Kidney (tissue), 13 donors: ENCODE measurements at regions not wholly inside any gene's neighbourhood (a gene's known extent, or its start where the extent isn't known, plus 50 kb on each side); places are given as distances from the start of the nearest gene placed in this dataset.

Experiments used
- DNase-seq, 5 donors: peaks; one replicate each; pipeline ENCODE4 v3.0.0-alpha.2; 2013 to 2020
- FAIRE-seq: peaks from 2 replicates; lab custom pipeline; 2012; peaks lifted over from hg19 to GRCh38; lab: Jason Lieb, UNC
- H3K27ac ChIP-seq, 2 donors: one replicate each; pipeline ENCODE4 v1.7.0; 2013; ENCODE audit warnings: low read depth in 2 of 2, low read length in 2 of 2, inconsistent platforms in 1 of 2
- H3K27me3 ChIP-seq: one replicate; pipeline ENCODE4 v1.7.1; 2013; ENCODE audit warnings: low read length, inconsistent platforms; ENCODE audit not compliant: control insufficient read depth, insufficient read depth
- H3K36me3 ChIP-seq, 3 donors: one replicate each; pipeline versions ENCODE4 v1.7.0 to v1.7.1; 2013; ENCODE audit warnings: low read length in 3 of 3, control low read depth in 1 of 3, inconsistent platforms in 1 of 3; ENCODE audit not compliant: insufficient read depth in 3 of 3, control insufficient read depth in 2 of 3
- H3K4me1 ChIP-seq, 3 donors: one replicate each; pipeline versions ENCODE4 v1.7.0 to v1.7.1; 2013; ENCODE audit warnings: low read length in 3 of 3, inconsistent platforms in 1 of 3, low read depth in 1 of 3; ENCODE audit not compliant: control insufficient read depth in 2 of 3, insufficient read depth in 2 of 3
- H3K4me3 ChIP-seq, 3 donors: one replicate each; pipeline versions ENCODE4 v1.7.0 to v1.8.1; 2013; ENCODE audit warnings: low read length in 3 of 3, control low read depth in 1 of 3, inconsistent platforms in 1 of 3
- H3K9ac ChIP-seq, 3 donors: one replicate each; pipeline versions ENCODE4 v1.7.0 to v1.7.1; 2013; ENCODE audit warnings: low read length in 3 of 3, control low read depth in 1 of 3, inconsistent platforms in 1 of 3
- H3K9me3 ChIP-seq, 3 donors: one replicate each; pipeline versions ENCODE4 v1.7.0 to v1.7.1; 2013; ENCODE audit warnings: low read length in 3 of 3, control low read depth in 1 of 3, inconsistent platforms in 1 of 3; ENCODE audit not compliant: control insufficient read depth in 2 of 3, insufficient read depth in 1 of 3
- CTCF ChIP-seq: IDR thresholded peaks from 3 replicates; pipeline ENCODE4 v1.5.1; 2012; ENCODE audit warnings: mild to moderate bottlenecking, moderate library complexity, borderline replicate concordance; ENCODE audit not compliant: insufficient read depth; ENCODE audit errors: extremely low read depth
- intact Hi-C: fragments of 100-400 bp; cut with DNase I; formaldehyde crosslinking; loops from one replicate; pipeline ENCODE4 v1.11.1; 2022
- donor health status: control.
- donor health status: control.
- donor health status: control.
- donor health status: control.
- donor health status: control.
- donor health status: DM: yes; HTN: yes; CAD: no.
- donor health status: Normal renal cell carcinoma (clear cell type).

- Histone ChIP-seq H3K9me3 (no peaks in the 10 kb centered on the region), H3K4me1 (peaks cover 0 to 4% (median 0%) of the 10 kb centered on the region in 3 donors), H3K36me3 (no peaks in the 10 kb centered on the region), H3K27me3 (no peaks in the 10 kb centered on the region), H3K9ac (no peak overlapping the region), H3K27ac (no peak overlapping the region), H3K4me3 (no peak overlapping the region)
- FAIRE-seq (no peak), DNase-seq (peak in 2 of 5 donors; percentile 6 to 55)
- intact Hi-C loops = no loop called here
- no peak for TF ChIP-seq CTCF
Observed at GRCh38 chr10:44051584-44052385, 333.1 kb downstream of the CXCL12 start.

GRCh38 chr10:44051091-44051490, 333.8 kb downstream of the CXCL12 start:
- no peak for TF ChIP-seq CTCF

GRCh38 chr10:44049301-44050015, 335.4 kb downstream of the CXCL12 start:
- intact Hi-C loops = no loop called here
- FAIRE-seq = no peak
- TF ChIP-seq CTCF = no peak
- H3K4me3 ChIP-seq = no peak overlapping the region
- peak in 1 of 5 donors; percentile 4 for DNase-seq
- no peaks in the 10 kb centered on the region for H3K27me3 ChIP-seq
- H3K9me3 ChIP-seq = no peaks in the 10 kb centered on the region
- H3K9ac ChIP-seq = no peak overlapping the region
- H3K27ac ChIP-seq = no peak overlapping the region
- no peaks in the 10 kb centered on the region for H3K36me3 ChIP-seq
- H3K4me1 ChIP-seq = peaks cover 0 to 4% (median 0%) of the 10 kb centered on the region in 3 donors

More at GRCh38 chr10:44051091-44051490, 333.8 kb downstream of the CXCL12 start:
- Histone ChIP-seq H3K27ac (no peak overlapping the region), H3K9me3 (no peaks in the 10 kb centered on the region), H3K36me3 (no peaks in the 10 kb centered on the region), H3K9ac (no peak overlapping the region), H3K27me3 (no peaks in the 10 kb centered on the region), H3K4me3 (no peak overlapping the region), H3K4me1 (peaks cover 0 to 4% (median 0%) of the 10 kb centered on the region in 3 donors)
- FAIRE-seq = no peak
- DNase-seq = no peak
- intact Hi-C loops = no loop called here
